DOHH2 (cell line): ENCODE measurements at regions not wholly inside any gene's neighbourhood (a gene's known extent, or its start where the extent isn't known, plus 50 kb on each side); places are given as distances from the start of the nearest gene placed in this dataset.

Experiments used
- H3F3A ChIP-seq: fragments of 200-600 bp; sonication (generic), shearing (Covaris generic); 2 replicates; pipeline ENCODE4 v1.6.0; 2016; ENCODE audit warnings: antibody characterized with exemption, mild to moderate bottlenecking; ENCODE audit not compliant: control insufficient read depth, insufficient read depth
- H3K27ac ChIP-seq: fragments of 200-600 bp; sonication (generic); 2 replicates; pipeline ENCODE4 v1.5.1; 2014; ENCODE audit warnings: low read depth, mild to moderate bottlenecking, low read length, moderate library complexity
- H3K27me3 ChIP-seq: fragments of 200-600 bp; sonication (generic); 2 replicates; pipeline ENCODE4 v1.6.1; 2014; ENCODE audit warnings: mild to moderate bottlenecking, low read length, mixed read lengths; ENCODE audit not compliant: control insufficient read depth
- H3K36me3 ChIP-seq: fragments of 200-600 bp; sonication (generic); 2 replicates; pipeline ENCODE4 v1.6.1; 2014; ENCODE audit warnings: mild to moderate bottlenecking, low read length, moderate library complexity, mixed read lengths; ENCODE audit not compliant: control insufficient read depth
- H3K4me1 ChIP-seq: fragments of 200-600 bp; sonication (generic); 2 replicates; pipeline ENCODE4 v1.6.1; 2014; ENCODE audit warnings: mild to moderate bottlenecking, low read length, mixed read lengths; ENCODE audit not compliant: control insufficient read depth
- H3K4me2 ChIP-seq: fragments of 200-600 bp; sonication (generic); 2 replicates; pipeline ENCODE4 v1.6.0; 2014; ENCODE audit warnings: mild to moderate bottlenecking, low read length, moderate library complexity
- H3K4me3 ChIP-seq: fragments of 200-600 bp; sonication (generic); 2 replicates; pipeline ENCODE4 v1.5.1; 2014; ENCODE audit warnings: mild to moderate bottlenecking, low read length, mixed read lengths
- H3K79me2 ChIP-seq: fragments of 200-600 bp; sonication (generic); 2 replicates; pipeline ENCODE4 v1.6.1; 2014; ENCODE audit warnings: mild to moderate bottlenecking, low read length, mixed read lengths; ENCODE audit not compliant: control insufficient read depth
- H3K9me2 ChIP-seq: fragments of 200-600 bp; sonication (generic); replicated peaks from 2 replicates; pipeline ENCODE4 v1.6.1; 2014; ENCODE audit warnings: mild to moderate bottlenecking, low read length, mixed read lengths; ENCODE audit not compliant: control insufficient read depth
- H3K9me3 ChIP-seq: fragments of 200-600 bp; sonication (generic); 2 replicates; pipeline ENCODE4 v1.6.1; 2014; ENCODE audit warnings: antibody characterized with exemption, low read length, mixed read lengths; ENCODE audit not compliant: control insufficient read depth, insufficient read depth
- H4K20me1 ChIP-seq: fragments of 200-600 bp; sonication (generic); 2 replicates; pipeline ENCODE4 v1.6.0; 2014; ENCODE audit warnings: low read depth, mild to moderate bottlenecking, antibody characterized with exemption, low read length, moderate library complexity; ENCODE audit not compliant: control insufficient read depth, insufficient read depth
- CTCF ChIP-seq: fragments of 200-600 bp; sonication (generic); IDR thresholded peaks from one replicate; pipeline ENCODE4 v1.5.1; 2014; ENCODE audit warnings: antibody characterized with exemption, mild to moderate bottlenecking, low read depth, low read length; ENCODE audit not compliant: poor library complexity, severe bottlenecking
- EZH2phosphoT487 ChIP-seq: fragments of 200-600 bp; sonication (generic); IDR thresholded peaks from 2 replicates; pipeline ENCODE4 v1.6.1; 2017; ENCODE audit warnings: borderline replicate concordance, mild to moderate bottlenecking, antibody characterized with exemption, low read length, moderate library complexity, mixed read lengths

DNA sequence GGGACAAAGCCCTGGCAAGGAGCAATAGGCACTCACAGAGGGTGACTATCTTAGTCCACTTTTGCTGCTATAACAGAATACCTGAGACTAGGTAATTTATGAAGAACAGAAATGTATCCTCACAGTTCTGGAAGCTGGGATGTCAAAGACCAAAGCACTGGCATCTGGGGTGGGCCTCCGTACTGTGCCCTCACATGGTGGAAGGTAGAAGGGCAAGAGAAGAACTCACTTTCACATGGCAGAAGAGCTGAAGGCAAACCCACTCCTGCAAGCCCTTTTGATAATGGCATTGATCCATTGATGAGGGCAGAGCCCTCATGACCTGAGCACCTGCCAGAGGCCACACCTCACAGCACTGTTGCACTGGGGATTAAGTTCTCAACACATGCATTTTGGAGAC lies 173.4 kb upstream of the C2CD4B start:
- Histone ChIP-seq H3K4me2 (no peak overlapping the region), H3K9me3 (no peaks in the 10 kb centered on the region), H3K79me2 (no peaks in the 10 kb centered on the region), H3K4me3 (no peak overlapping the region), H3F3A (no peaks in the 10 kb centered on the region), H4K20me1 (no peaks in the 10 kb centered on the region), H3K9me2 (no peaks in the 10 kb centered on the region), H3K27ac (no peak overlapping the region), H3K4me1 (no peaks in the 10 kb centered on the region), H3K27me3 (0 out of 2 replicates have a peak, but pooled peaks cover 3% of the 10 kb centered on the region), H3K36me3 (no peaks in the 10 kb centered on the region)
- TF ChIP-seq EZH2phosphoT487 (no peak), CTCF (no peak)

- Histone ChIP-seq H3K27me3 (0 out of 2 replicates have a peak, but pooled peaks cover 3% of the 10 kb centered on the region), H3K27ac (no peak overlapping the region), H3K4me1 (peaks cover 4% of the 10 kb centered on the region; the same call in 1 of the 2 replicates), H3K36me3 (no peaks in the 10 kb centered on the region), H3K4me2 (no peak overlapping the region), H3K79me2 (no peaks in the 10 kb centered on the region), H3F3A (no peaks in the 10 kb centered on the region), H4K20me1 (no peaks in the 10 kb centered on the region), H3K9me2 (no peaks in the 10 kb centered on the region), H3K9me3 (no peaks in the 10 kb centered on the region), H3K4me3 (no peak overlapping the region)
- TF ChIP-seq CTCF (no peak), EZH2phosphoT487 (no peak)
These were observed 177.9 kb upstream of the C2CD4B start for GRCh38 chr15:62342959-62343358.

DNA sequence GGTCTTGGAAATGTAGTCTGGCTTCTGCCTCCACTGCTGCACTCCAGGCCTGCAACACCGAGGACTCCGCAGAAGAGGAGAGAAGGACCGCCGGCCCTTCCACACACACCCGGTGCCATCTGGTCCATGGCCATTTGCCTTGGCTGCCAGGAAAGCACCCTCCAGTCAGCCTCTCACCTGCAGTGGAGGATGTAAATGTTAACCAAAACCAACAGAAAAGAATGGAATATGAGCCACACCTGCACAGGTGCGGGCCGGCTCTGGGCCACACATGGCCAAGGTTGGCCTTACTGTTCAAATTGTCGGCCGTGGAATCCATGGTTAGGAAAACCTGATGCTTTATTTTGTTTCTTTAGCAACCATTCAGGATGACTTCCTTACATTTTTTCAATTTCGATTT lies 178.3 kb upstream of the C2CD4B start:
- Histone ChIP-seq H3K4me3 (no peak overlapping the region), H3K4me2 (no peak overlapping the region), H3K27me3 (no peaks in the 10 kb centered on the region), H3F3A (no peaks in the 10 kb centered on the region), H3K9me3 (no peaks in the 10 kb centered on the region), H3K4me1 (peaks cover 4% of the 10 kb centered on the region; the same call in 1 of the 2 replicates), H3K27ac (no peak overlapping the region), H3K9me2 (no peaks in the 10 kb centered on the region), H4K20me1 (no peaks in the 10 kb centered on the region), H3K79me2 (no peaks in the 10 kb centered on the region), H3K36me3 (no peaks in the 10 kb centered on the region)
- no peak for TF ChIP-seq EZH2phosphoT487
- TF ChIP-seq CTCF: no peak
